CD4-positive, alpha-beta memory T cell (primary cell): ENCODE measurements at regions not wholly inside any gene's neighbourhood (a gene's known extent, or its start where the extent isn't known, plus 50 kb on each side); places are given as distances from the start of the nearest gene placed in this dataset.

Experiments
- CTCF ChIA-PET: fragments of 350-600 bp; sonication (Branson Sonifier 250); formaldehyde crosslinking; loops from one replicate; lab custom pipeline; 2021; ENCODE audit warnings: inconsistent platforms; ENCODE audit not compliant: partially characterized antibody; lab: Charles Lee
- POLR2A ChIA-PET: fragments of 350-600 bp; sonication (Branson Sonifier 250); formaldehyde crosslinking; loops from one replicate; lab custom pipeline; 2021; ENCODE audit not compliant: partially characterized antibody; lab: Charles Lee
- DNase-seq, 5 donors: peaks; one replicate each; pipeline versions ENCODE4 v3.0.0 to v3.0.0-alpha.2; 2020 to 2022; ENCODE audit warnings: mixed read lengths in 1 of 5
- H3K27ac ChIP-seq: one replicate; pipeline ENCODE4 v1.7.0; 2013; ENCODE audit warnings: low read depth, low read length
- H3K27me3 ChIP-seq: 2 replicates; pipeline ENCODE4 v1.7.0; 2013; ENCODE audit warnings: mild to moderate bottlenecking, low read length, moderate library complexity; ENCODE audit not compliant: insufficient read depth
- H3K36me3 ChIP-seq: 2 replicates; pipeline ENCODE4 v1.7.0; 2013; ENCODE audit warnings: mild to moderate bottlenecking, low read length, moderate library complexity; ENCODE audit not compliant: insufficient read depth
- H3K4me1 ChIP-seq: 2 replicates; pipeline ENCODE4 v1.7.0; 2013; ENCODE audit warnings: mild to moderate bottlenecking, low read length, moderate library complexity; ENCODE audit not compliant: insufficient read depth
- H3K4me3 ChIP-seq, 2 donors: one replicate each; pipeline ENCODE4 v1.7.0; 2013; ENCODE audit warnings: low read length in 2 of 2, mild to moderate bottlenecking in 1 of 2
- H3K9me3 ChIP-seq, 2 donors: one replicate each; pipeline ENCODE4 v1.7.0; 2013; ENCODE audit warnings: low read length in 2 of 2, control low read depth in 1 of 2; ENCODE audit not compliant: control insufficient read depth in 1 of 2
- H3K27ac Mint-ChIP-seq, 7 donors: one replicate each; pipeline ENCODE4 v1.8.0; 2020 to 2021; ENCODE audit warnings: mixed read lengths in 7 of 7, mild to moderate bottlenecking in 6 of 7, inconsistent platforms in 3 of 7, moderate library complexity in 3 of 7
- H3K27me3 Mint-ChIP-seq, 2 donors: one replicate each; pipeline ENCODE4 v1.8.0; 2020 to 2021; ENCODE audit warnings: mixed read lengths in 2 of 2
- H3K36me3 Mint-ChIP-seq, 2 donors: one replicate each; pipeline ENCODE4 v1.8.0; 2020 to 2021; ENCODE audit warnings: mixed read lengths in 2 of 2, inconsistent platforms in 1 of 2, mild to moderate bottlenecking in 1 of 2
- H3K4me1 Mint-ChIP-seq, 4 donors: one replicate each; pipeline ENCODE4 v1.8.0; 2020 to 2021; ENCODE audit warnings: mixed read lengths in 4 of 4, mild to moderate bottlenecking in 1 of 4
- H3K4me3 Mint-ChIP-seq, 8 donors: one replicate each; pipeline ENCODE4 v1.8.0; 2020 to 2021; ENCODE audit warnings: mixed read lengths in 8 of 8, mild to moderate bottlenecking in 7 of 8, moderate library complexity in 6 of 8, inconsistent platforms in 3 of 8
- H3K9me3 Mint-ChIP-seq, 8 donors: one replicate each; pipeline ENCODE4 v1.8.0; 2020 to 2021; ENCODE audit warnings: mixed read lengths in 8 of 8, mild to moderate bottlenecking in 5 of 8, inconsistent platforms in 3 of 8, moderate library complexity in 1 of 8
- intact Hi-C: fragments of 100-400 bp; cut with micrococcal nuclease; formaldehyde crosslinking; loops from one replicate; pipeline ENCODE4 v1.15.1; 2023

DNA sequence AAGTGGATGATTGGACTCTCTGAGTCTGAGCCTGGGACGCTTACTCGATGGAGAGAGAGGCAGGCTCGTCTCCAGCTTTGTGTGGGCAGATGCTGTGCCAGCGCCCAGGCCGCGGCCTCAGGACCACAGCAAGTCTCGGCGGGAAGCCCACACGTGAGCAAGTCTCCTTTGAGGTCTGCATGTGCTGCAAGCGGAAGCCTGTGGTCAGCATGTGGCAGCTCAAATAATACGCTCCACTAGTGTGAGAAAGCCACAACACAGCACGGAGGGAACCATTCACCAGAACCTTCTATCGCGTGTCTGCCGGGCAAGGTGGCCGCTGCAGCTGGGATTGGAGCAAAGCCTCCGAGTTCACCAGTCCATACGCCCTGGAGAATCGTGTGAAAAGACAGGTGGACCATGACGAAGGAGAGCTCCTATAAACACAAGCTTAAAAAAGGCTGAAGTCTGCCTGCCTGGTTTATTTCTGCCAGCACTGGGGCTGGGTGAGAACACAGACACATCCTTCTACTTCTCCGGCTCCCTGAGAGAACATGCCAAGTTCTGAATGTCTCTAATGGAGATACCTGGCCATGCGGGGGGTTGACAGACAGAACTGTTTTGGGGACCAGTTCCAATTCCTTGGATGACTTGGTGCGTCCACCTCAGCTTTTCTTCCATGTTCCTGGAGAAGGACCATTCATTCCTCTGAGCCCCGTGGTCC, 82.0 kb upstream of the LRIG1 start:
- H3K9me3 Mint-ChIP-seq = peaks cover 0 to 12% (median 7%) of the 10 kb centered on the region in 8 donors
- no peaks in the 10 kb centered on the region for H3K36me3 ChIP-seq
- peak overlapping the region in 5 of 8 donors; percentile 27 to 60 (median 47) for H3K4me3 Mint-ChIP-seq
- DNase-seq = peak; percentile 63 to 75 (median 71)
- peaks cover 21% of the 10 kb centered on the region for H3K4me1 ChIP-seq
- ChIA-PET CTCF (interaction anchor here (1.6 to 1.7 kb wide), 2 partner anchors 173 to 174 kb away, joined by 3 read pairs; no protein-coding TSS in a partner anchor), POLR2A (interaction anchor here (1.0 to 1.7 kb wide), 3 partner anchors 82 to 189 kb away, joined by 3 to 7 read pairs (median 5); partner anchors contain the start of gene LRIG1)
- H3K4me1 Mint-ChIP-seq = peaks cover 11 to 17% (median 15%) of the 10 kb centered on the region in 4 donors
- H3K27ac ChIP-seq = no peak overlapping the region
- peaks cover 10 to 17% of the 10 kb centered on the region in 2 donors for H3K27me3 Mint-ChIP-seq
- intact Hi-C loops = loop anchor here (2.0 kb wide), 1 partner anchor 84 kb away; no protein-coding TSS in a partner anchor
- no peaks in the 10 kb centered on the region for H3K27me3 ChIP-seq
- no peak overlapping the region for H3K4me3 ChIP-seq
- H3K9me3 ChIP-seq = no peaks in the 10 kb centered on the region
- peak overlapping the region in 1 of 7 donors; percentile 39 for H3K27ac Mint-ChIP-seq
- no peaks in the 10 kb centered on the region for H3K36me3 Mint-ChIP-seq

DNA sequence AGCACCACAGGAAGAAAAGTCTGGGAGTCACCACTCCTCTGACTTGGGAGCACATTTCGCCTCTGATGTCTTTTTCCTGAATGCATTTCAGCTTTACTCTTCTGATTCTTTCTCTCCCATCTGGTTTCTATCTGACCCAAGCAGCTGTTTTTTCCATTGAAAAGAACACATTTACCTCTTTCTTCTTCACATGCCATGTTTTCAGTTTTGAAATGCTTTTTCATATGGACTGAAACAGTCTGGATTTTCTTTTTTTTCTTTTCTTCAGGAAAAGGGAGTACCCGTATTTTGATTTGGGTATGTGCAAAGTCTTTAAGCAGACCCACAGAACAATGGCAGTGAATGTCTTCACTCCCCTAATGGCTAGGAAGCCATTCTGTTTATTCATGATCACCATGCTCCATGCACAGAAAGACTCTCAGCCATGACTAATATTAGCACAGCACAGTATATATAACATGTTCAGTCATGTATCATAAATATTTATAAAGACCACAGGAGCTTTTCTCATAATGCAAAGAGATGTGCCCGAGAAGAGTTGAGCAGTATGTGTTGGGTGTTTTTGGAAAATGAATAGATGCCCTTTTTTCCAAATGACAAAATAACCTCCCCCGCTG, 82.7 kb upstream of the LRIG1 start:
- peaks cover 11 to 17% (median 15%) of the 10 kb centered on the region in 4 donors for H3K4me1 Mint-ChIP-seq
- peaks cover 0 to 9% (median 6%) of the 10 kb centered on the region in 8 donors for H3K9me3 Mint-ChIP-seq
- peak overlapping the region in 4 of 8 donors; percentile 2 to 60 (median 30) for H3K4me3 Mint-ChIP-seq
- Histone ChIP-seq H3K36me3 (no peaks in the 10 kb centered on the region), H3K27ac (no peak overlapping the region), H3K9me3 (no peaks in the 10 kb centered on the region), H3K4me3 (no peak overlapping the region), H3K27me3 (no peaks in the 10 kb centered on the region), H3K4me1 (peaks cover 21% of the 10 kb centered on the region)
- intact Hi-C loops = loop anchor here (2.0 kb wide), 1 partner anchor 85 kb away; no protein-coding TSS in a partner anchor
- no peak overlapping the region for H3K27ac Mint-ChIP-seq
- POLR2A ChIA-PET = interaction anchor here (1.0 to 1.7 kb wide), 2 partner anchors 83 to 190 kb away, joined by 5 to 7 read pairs; partner anchors contain the start of gene LRIG1
- DNase-seq = no peak
- no peaks in the 10 kb centered on the region for H3K36me3 Mint-ChIP-seq
- peaks cover 10 to 14% of the 10 kb centered on the region in 2 donors for H3K27me3 Mint-ChIP-seq
- CTCF ChIA-PET = interaction anchor here (1.6 to 1.7 kb wide), 2 partner anchors 173 to 175 kb away, joined by 3 read pairs; no protein-coding TSS in a partner anchor

DNA sequence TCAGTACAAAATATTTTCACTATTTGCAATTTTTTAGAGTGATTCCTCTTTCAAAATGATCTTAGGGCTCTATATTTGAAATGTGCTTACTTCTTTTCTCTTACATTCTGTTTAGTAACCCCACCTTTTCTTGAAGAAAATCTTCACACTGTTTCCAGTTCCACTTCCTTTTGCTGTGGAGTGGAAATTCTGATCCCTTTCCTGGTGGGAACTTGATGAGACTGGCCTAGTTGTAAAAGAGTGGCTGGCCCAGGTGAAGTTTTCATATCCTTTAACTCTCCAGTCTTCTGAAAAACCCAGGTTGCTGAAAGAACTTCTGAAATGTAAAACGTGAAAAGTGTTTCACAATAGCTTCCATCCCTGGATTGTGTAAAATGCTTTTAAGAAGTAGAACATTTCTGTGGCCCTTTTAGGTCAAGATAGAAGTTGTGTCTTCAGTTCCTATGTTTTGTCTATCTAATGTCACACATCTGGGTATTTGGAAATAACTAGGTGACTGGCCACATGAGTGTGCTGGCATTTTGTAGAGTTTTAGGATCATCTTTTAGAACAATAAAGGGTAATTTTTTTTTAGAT, 84.8 kb upstream of the LRIG1 start:
- H3K4me1 Mint-ChIP-seq = peaks cover 11 to 17% (median 15%) of the 10 kb centered on the region in 4 donors
- Histone ChIP-seq H3K27ac (no peak overlapping the region), H3K9me3 (no peaks in the 10 kb centered on the region), H3K4me3 (no peak overlapping the region), H3K36me3 (no peaks in the 10 kb centered on the region), H3K27me3 (no peaks in the 10 kb centered on the region), H3K4me1 (peaks cover 21% of the 10 kb centered on the region)
- H3K27ac Mint-ChIP-seq = no peak overlapping the region
- intact Hi-C loops = no loop called here
- POLR2A ChIA-PET = no interaction called here
- H3K27me3 Mint-ChIP-seq = peaks cover 2 to 20% of the 10 kb centered on the region in 2 donors
- no peak overlapping the region for H3K4me3 Mint-ChIP-seq
- H3K36me3 Mint-ChIP-seq = no peaks in the 10 kb centered on the region
- no peak for DNase-seq
- H3K9me3 Mint-ChIP-seq = peaks cover 0 to 4% (median 0%) of the 10 kb centered on the region in 8 donors
- CTCF ChIA-PET = no interaction called here

DNA sequence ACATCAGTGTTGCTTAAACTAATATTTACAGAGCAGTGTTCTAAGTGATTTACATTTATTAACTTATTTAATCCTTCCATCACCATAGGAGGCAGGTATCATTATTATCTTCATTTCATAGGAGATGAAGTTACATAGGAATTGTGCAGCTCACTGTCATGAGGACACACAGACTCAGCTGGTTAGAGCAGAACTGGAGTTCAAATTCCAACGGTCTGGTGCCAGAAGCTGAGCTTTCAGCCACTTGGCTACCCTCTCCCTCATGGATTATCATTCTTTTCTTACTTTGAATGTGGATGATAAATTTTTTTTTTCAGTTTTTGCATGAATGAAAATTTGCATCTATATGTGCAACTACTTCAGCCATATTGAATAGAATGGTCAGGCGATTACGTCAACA, 86.0 kb upstream of the LRIG1 start:
- H3K9me3 Mint-ChIP-seq = peaks cover 0 to 3% (median 0%) of the 10 kb centered on the region in 8 donors
- H3K4me1 Mint-ChIP-seq = peaks cover 11 to 17% (median 14%) of the 10 kb centered on the region in 4 donors
- H3K27ac ChIP-seq = no peak overlapping the region
- no peak overlapping the region for H3K4me3 Mint-ChIP-seq
- H3K27ac Mint-ChIP-seq = no peak overlapping the region
- no peaks in the 10 kb centered on the region for H3K9me3 ChIP-seq
- intact Hi-C loops = no loop called here
- peaks cover 2 to 16% of the 10 kb centered on the region in 2 donors for H3K27me3 Mint-ChIP-seq
- H3K27me3 ChIP-seq = no peaks in the 10 kb centered on the region
- no peaks in the 10 kb centered on the region for H3K36me3 ChIP-seq
- H3K4me1 ChIP-seq = peaks cover 21% of the 10 kb centered on the region
- POLR2A ChIA-PET = no interaction called here
- H3K4me3 ChIP-seq = no peak overlapping the region
- CTCF ChIA-PET = no interaction called here
- no peak for DNase-seq
- no peaks in the 10 kb centered on the region for H3K36me3 Mint-ChIP-seq

DNA sequence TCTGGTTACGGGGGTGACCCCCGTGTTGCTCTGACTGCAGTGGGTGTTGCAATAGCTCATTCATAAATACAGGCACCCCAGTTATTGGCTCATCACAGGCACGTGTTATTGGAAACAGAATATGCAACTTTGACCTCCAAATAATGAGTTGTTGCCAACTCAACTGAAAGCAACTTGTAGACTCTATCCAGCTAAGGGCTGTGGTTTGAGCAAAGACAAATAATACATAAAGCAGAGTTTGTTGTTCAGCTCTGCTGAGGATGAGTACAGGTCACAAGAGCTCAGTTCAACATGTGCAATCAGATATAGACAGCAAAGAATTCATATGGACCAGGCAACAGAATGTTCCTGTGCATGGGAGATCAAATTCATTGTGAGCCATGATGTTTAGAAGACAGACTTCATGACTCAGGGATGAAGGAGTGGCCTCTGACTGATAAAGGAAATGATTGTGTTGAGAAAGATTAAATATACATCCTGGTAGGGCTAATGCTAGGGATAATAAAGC, 87.6 kb upstream of the LRIG1 start:
- H3K4me3 Mint-ChIP-seq = no peak overlapping the region
- H3K27me3 ChIP-seq = no peaks in the 10 kb centered on the region
- no peaks in the 10 kb centered on the region for H3K9me3 ChIP-seq
- intact Hi-C loops = no loop called here
- H3K36me3 Mint-ChIP-seq = no peaks in the 10 kb centered on the region
- peaks cover 4 to 12% of the 10 kb centered on the region in 2 donors for H3K27me3 Mint-ChIP-seq
- H3K27ac Mint-ChIP-seq = no peak overlapping the region
- ChIA-PET CTCF (no interaction called here), POLR2A (no interaction called here)
- no peaks in the 10 kb centered on the region for H3K36me3 ChIP-seq
- peaks cover 8% of the 10 kb centered on the region for H3K4me1 ChIP-seq
- no peak overlapping the region for H3K27ac ChIP-seq
- H3K4me1 Mint-ChIP-seq = peaks cover 3% of the 10 kb centered on the region in 4 donors
- no peak for DNase-seq
- no peak overlapping the region for H3K4me3 ChIP-seq
- H3K9me3 Mint-ChIP-seq = peaks cover 0 to 3% (median 0%) of the 10 kb centered on the region in 8 donors

DNA sequence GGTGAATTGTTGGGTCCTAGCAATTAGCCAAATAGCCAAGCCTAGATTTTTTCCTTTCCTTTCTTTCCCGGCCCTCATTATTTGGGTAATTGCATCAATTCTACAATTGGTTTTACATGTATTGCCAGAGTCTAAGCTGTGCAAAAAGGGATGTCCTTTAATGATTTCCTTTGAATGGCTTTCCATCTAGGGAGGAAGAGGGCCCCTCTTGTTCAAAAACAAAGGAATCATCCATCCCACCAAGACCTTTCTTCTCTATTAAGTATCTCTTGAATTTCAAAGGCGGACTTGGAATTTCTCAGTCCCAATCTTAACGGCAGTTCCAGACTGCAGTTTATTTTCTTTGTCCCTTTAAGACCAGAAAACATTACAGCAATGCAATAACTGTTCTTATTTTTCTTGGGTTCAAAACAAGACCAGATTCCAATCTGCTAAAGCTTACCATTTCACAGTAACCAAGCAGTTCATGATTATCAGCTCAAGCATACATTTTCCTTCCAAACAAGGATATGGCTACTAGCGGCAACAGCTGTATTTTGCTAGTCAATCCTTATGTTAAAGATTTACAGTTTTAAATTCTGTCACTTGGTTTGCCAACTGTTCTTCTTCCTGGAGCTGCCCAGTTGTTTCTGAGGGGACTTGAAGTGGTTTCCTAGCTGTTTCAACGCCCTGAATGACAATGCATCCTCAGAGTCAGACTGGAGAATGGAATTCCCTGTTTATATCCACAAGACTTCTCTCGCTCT, 91.4 kb upstream of the LRIG1 start:
- Mint-ChIP-seq H3K4me3 (no peak overlapping the region), H3K36me3 (no peaks in the 10 kb centered on the region), H3K4me1 (peaks cover 0 to 5% (median 0%) of the 10 kb centered on the region in 4 donors), H3K27ac (no peak overlapping the region), H3K9me3 (peaks cover 0 to 3% (median 0%) of the 10 kb centered on the region in 8 donors), H3K27me3 (peaks cover 7 to 9% of the 10 kb centered on the region in 2 donors)
- Histone ChIP-seq H3K27ac (no peak overlapping the region), H3K36me3 (no peaks in the 10 kb centered on the region), H3K27me3 (no peaks in the 10 kb centered on the region), H3K4me1 (no peaks in the 10 kb centered on the region), H3K4me3 (no peak overlapping the region), H3K9me3 (no peaks in the 10 kb centered on the region)
- ChIA-PET POLR2A (no interaction called here), CTCF (interaction anchor here (0.6 kb wide), 1 partner anchor 24 kb away, joined by 3 read pairs; no protein-coding TSS in a partner anchor)
- intact Hi-C loops = no loop called here
- no peak for DNase-seq
